Activated CD8-positive, alpha-beta T cell treated with anti-CD3 and anti-CD28 coated beads for 36 hours (primary cell): ENCODE measurements at regions not wholly inside any gene's neighbourhood (a gene's known extent, or its start where the extent isn't known, plus 50 kb on each side); places are given as distances from the start of the nearest gene placed in this dataset.
"Not testable (repeated sequence)": the region's sequence is repeated elsewhere in the genome, so short reads cannot be mapped to it uniquely, and the experiment has no call there.

ENCODE experiments used
- ATAC-seq: fragments of 200-7000 bp; cut with Tn5 transposase; one replicate; pipeline ENCODE4 v1.10.0; 2021; ENCODE audit warnings: mild to moderate bottlenecking, moderate library complexity
- CTCF ChIA-PET: fragments of 350-600 bp; sonication (Branson Sonifier 250); formaldehyde crosslinking; loops from one replicate; lab custom pipeline; 2021; ENCODE audit warnings: antibody characterized with exemption; lab: Charles Lee
- POLR2A ChIA-PET: fragments of 350-600 bp; sonication (Branson Sonifier 250); formaldehyde crosslinking; loops from one replicate; lab custom pipeline; 2021; ENCODE audit warnings: antibody characterized with exemption; lab: Charles Lee
- DNase-seq: peaks from one replicate; pipeline ENCODE4 v3.0.0-alpha.2; 2020
- H3K27ac Mint-ChIP-seq: one replicate; pipeline ENCODE4 v1.8.0; 2021; ENCODE audit warnings: mild to moderate bottlenecking, mixed read lengths
- H3K27me3 Mint-ChIP-seq: one replicate; pipeline ENCODE4 v1.8.0; 2021; ENCODE audit warnings: mixed read lengths
- H3K36me3 Mint-ChIP-seq: one replicate; pipeline ENCODE4 v1.8.0; 2021; ENCODE audit warnings: low read depth, mixed read lengths
- H3K4me1 Mint-ChIP-seq: one replicate; pipeline ENCODE4 v1.8.0; 2021; ENCODE audit warnings: low read depth, mixed read lengths
- H3K4me3 Mint-ChIP-seq: one replicate; pipeline ENCODE4 v1.8.0; 2021; ENCODE audit warnings: mild to moderate bottlenecking, moderate library complexity, mixed read lengths
- H3K9me3 Mint-ChIP-seq: one replicate; pipeline ENCODE4 v1.8.0; 2021; ENCODE audit warnings: mixed read lengths
- intact Hi-C: fragments of 100-400 bp; cut with micrococcal nuclease; formaldehyde crosslinking; loops from one replicate; pipeline ENCODE4 v1.10.0; 2022
- TF ChIP-seq, protein P1 (sequence below): fragments of 200-600 bp; IDR thresholded peaks from one replicate; pipeline ENCODE4 v1.8.0; 2022; ENCODE audit warnings: antibody characterized with exemption, mild to moderate bottlenecking

DNA sequence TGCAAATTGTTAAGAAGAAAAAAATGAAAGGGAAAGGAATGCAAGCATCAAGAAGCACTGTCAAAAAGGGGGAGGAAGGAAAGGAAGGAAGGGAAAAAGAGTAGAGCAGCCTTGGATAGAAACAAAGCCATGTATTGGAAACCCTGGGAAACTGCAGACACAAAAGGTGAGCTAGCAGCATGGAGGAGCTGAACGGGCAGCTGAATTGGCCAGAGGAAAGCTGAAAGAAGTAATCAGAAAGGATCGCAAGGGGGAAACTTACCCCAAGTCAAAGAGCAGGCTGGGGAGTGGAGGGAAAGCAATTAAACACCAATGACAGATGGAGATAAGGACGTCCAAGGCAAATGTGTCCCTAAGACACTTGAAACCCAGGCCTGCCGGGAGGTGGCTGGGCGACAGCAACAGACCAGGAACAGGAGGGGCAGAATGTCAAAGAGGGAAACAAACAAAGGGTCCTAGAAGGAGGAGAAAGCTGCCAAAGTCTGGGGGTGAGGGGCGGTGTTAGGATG is 93.8 kb upstream of the SVIL start:
- Mint-ChIP-seq H3K27ac (no peak overlapping the region), H3K36me3 (peaks cover 7% of the 10 kb centered on the region), H3K9me3 (no peaks in the 10 kb centered on the region), H3K27me3 (no peaks in the 10 kb centered on the region), H3K4me3 (no peak overlapping the region), H3K4me1 (peaks cover 34% of the 10 kb centered on the region)
- ATAC-seq (no peak), DNase-seq (no peak)
- ChIA-PET POLR2A (interaction anchor here (0.6 kb wide), 1 partner anchor 335 kb away, joined by 4 read pairs; no protein-coding TSS in a partner anchor), CTCF (no interaction called here)
- TF ChIP-seq, protein P1, sequence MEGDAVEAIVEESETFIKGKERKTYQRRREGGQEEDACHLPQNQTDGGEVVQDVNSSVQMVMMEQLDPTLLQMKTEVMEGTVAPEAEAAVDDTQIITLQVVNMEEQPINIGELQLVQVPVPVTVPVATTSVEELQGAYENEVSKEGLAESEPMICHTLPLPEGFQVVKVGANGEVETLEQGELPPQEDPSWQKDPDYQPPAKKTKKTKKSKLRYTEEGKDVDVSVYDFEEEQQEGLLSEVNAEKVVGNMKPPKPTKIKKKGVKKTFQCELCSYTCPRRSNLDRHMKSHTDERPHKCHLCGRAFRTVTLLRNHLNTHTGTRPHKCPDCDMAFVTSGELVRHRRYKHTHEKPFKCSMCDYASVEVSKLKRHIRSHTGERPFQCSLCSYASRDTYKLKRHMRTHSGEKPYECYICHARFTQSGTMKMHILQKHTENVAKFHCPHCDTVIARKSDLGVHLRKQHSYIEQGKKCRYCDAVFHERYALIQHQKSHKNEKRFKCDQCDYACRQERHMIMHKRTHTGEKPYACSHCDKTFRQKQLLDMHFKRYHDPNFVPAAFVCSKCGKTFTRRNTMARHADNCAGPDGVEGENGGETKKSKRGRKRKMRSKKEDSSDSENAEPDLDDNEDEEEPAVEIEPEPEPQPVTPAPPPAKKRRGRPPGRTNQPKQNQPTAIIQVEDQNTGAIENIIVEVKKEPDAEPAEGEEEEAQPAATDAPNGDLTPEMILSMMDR: no peak
- intact Hi-C loops: no loop called here

DNA sequence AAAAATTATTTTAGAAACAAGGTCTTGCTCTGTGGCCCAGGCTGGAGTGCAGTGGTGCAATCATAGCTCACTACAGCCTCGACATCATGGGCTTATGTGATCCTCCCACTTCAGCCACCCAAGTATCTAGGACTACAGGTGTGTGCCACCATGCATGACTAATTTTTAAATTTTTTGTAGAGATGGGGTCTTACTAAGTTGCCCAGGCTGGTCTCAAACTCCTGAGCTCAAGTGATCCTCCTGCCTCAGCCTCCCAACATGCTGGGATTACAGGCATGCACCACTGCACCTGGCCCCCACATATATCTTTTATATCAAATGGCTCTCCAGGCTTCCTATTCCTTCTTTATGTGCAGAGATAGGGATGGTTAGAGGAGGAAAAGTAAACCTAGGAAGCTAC is 91.2 kb upstream of the SVIL start:
- H3K36me3 Mint-ChIP-seq, POLR2A ChIA-PET, H3K27ac Mint-ChIP-seq, ATAC-seq, H3K27me3 Mint-ChIP-seq, H3K9me3 Mint-ChIP-seq, intact Hi-C loops, DNase-seq, H3K4me3 Mint-ChIP-seq: not testable (repeated sequence)
- CTCF ChIA-PET: interaction anchor here (0.7 to 1.9 kb wide), 2 partner anchors 8 to 13 kb away, joined by 4 read pairs; no protein-coding TSS in a partner anchor
- peaks cover 27% of the 10 kb centered on the region for H3K4me1 Mint-ChIP-seq

DNA sequence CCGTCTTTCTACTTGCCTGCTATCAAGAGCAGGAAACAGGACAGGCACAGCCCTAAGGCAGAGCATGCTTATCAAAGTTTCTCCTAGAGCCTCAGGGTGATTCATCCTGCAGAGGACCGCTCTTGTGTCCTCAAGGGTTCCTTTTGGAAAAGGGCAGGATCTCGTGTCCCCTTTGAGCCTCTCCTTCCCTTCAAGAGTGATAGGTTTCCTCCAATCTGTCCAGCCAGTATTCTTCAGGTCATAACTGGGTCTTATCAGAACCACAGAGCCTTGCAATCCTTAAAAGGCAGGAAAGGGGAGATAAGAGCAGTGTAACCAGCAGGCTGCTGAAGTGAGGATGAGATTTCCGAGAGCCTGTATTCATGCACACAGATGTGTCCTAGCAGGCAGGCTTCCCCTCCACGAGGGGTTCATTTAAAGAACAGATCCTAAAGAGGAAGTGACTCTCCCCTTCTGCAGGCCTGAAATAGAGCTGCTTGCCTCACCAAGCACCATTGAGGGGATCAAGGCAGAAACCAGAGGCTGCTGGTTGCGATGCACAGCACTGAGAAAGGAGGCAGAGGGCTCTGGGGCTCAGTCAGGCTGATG is 90.5 kb upstream of the SVIL start:
- Mint-ChIP-seq H3K27ac (no peak overlapping the region), H3K27me3 (no peaks in the 10 kb centered on the region), H3K36me3 (peaks cover 7% of the 10 kb centered on the region), H3K9me3 (peaks cover 5% of the 10 kb centered on the region), H3K4me3 (no peak overlapping the region), H3K4me1 (peaks cover 22% of the 10 kb centered on the region)
- DNase-seq (no peak), ATAC-seq (no peak)
- ChIA-PET POLR2A (interaction anchor here (1.3 kb wide), 1 partner anchor 12 kb away, joined by 3 read pairs; no protein-coding TSS in a partner anchor), CTCF (interaction anchor here (0.7 to 1.9 kb wide), 2 partner anchors 9 to 12 kb away, joined by 4 read pairs; no protein-coding TSS in a partner anchor)
- TF ChIP-seq, protein P1: no peak
- intact Hi-C loops: no loop called here

DNA sequence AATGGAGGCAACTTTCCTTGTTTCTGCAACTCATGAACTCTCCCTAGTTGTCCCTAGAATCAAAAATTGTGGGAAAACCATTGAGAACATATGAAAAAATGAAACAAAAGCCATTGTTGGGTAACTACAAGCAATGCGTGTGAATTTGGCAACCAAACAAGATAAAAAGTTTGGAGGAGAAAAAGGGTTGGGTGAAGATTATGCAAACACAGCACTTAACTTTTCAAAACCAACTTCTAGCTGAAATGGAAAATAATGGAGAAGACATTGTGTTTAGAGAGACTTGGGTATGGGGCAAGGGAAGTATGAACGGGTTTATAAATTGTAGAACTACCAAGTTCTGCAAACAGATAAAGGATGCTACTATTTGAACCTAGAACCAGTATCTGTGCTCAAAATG is 89.0 kb upstream of the SVIL start:
- TF ChIP-seq, protein P1: no peak
- Mint-ChIP-seq H3K9me3 (peaks cover 15% of the 10 kb centered on the region), H3K4me3 (no peak overlapping the region), H3K36me3 (peaks cover 12% of the 10 kb centered on the region), H3K27ac (no peak overlapping the region), H3K27me3 (no peaks in the 10 kb centered on the region), H3K4me1 (peaks cover 22% of the 10 kb centered on the region)
- DNase-seq (no peak), ATAC-seq (no peak)
- ChIA-PET CTCF (no interaction called here), POLR2A (interaction anchor here (1.3 kb wide), 1 partner anchor 10 kb away, joined by 3 read pairs; no protein-coding TSS in a partner anchor)
- intact Hi-C loops: no loop called here

DNA sequence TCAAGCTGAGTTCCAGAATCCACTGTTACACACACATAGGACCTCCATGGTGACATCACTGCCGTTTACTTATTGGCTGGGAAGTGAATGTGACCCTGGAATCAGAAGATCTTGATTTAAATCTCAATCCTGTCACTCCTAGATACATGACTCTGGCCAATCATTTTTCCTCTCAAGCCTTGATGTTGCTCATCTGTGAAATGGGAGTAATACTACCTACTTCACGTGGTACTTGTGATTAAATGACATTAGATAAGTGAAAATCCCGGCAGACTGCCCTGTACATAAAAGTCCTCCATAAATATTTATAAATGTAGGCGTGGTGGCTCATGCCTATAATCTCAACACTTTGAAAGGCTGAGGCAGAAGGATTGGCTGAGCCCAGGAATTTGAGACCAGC is 88.0 kb upstream of the SVIL start:
- peaks cover 17% of the 10 kb centered on the region for H3K36me3 Mint-ChIP-seq
- TF ChIP-seq, protein P1: no peak
- H3K27me3 Mint-ChIP-seq: no peaks in the 10 kb centered on the region
- intact Hi-C loops: no loop called here
- peaks cover 19% of the 10 kb centered on the region for H3K4me1 Mint-ChIP-seq
- ATAC-seq (no peak), DNase-seq (no peak)
- no peak overlapping the region for H3K4me3 Mint-ChIP-seq
- H3K9me3 Mint-ChIP-seq: peaks cover 19% of the 10 kb centered on the region
- no peak overlapping the region for H3K27ac Mint-ChIP-seq
- POLR2A ChIA-PET: no interaction called here
- CTCF ChIA-PET: no interaction called here
